EH (cell line): ENCODE measurements at regions not wholly inside any gene's neighbourhood (a gene's known extent, or its start where the extent isn't known, plus 50 kb on each side); places are given as distances from the start of the nearest gene placed in this dataset.
"Not testable (repeated sequence)": the region's sequence is repeated elsewhere in the genome, so short reads cannot be mapped to it uniquely, and the experiment has no call there.

Source experiments
- DNase-seq: peaks from one replicate; pipeline ENCODE4 v3.0.0-alpha.2; 2015; ENCODE audit warnings: low read depth

GRCh38 chr5:5741418-5741817 lies 318.9 kb downstream of the ICE1 start:
- DNase-seq = no peak

- DNase-seq = no peak
Measured at GRCh38 chr5:5739490-5739945, 317.0 kb downstream of the ICE1 start.

DNA sequence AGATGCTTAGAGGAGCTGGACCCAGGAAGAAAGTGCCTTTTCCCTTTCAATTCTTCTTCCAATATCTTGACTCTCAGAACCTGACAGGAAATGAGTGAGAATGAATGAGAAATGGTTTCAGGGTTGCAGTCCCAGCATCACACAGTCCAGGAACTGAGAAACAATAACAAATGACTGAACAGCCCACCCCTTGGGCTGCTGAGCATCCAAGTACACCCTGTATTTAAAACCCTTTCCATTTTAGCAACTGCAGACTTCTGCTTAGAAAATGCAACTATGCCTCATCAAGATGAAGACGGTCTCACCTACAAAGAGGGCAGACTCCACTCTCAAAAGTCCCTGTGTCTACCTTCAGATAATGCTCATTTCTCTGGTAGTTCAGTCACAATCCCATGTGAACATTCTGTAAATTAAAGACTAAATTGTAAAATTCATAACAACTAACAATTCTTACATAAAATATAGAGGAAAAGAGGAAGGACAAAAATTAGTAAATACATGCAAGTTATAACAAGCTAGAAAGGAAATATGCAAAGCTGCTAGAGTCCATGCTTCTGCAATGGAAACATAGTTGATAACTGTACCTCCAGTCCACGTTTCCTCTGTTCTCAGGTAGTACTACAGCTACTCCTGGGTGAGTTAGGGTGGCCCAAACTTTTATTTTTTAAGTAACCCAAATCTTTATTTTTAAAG lies 316.5 kb downstream of the ICE1 start:
- DNase-seq = no peak

DNA sequence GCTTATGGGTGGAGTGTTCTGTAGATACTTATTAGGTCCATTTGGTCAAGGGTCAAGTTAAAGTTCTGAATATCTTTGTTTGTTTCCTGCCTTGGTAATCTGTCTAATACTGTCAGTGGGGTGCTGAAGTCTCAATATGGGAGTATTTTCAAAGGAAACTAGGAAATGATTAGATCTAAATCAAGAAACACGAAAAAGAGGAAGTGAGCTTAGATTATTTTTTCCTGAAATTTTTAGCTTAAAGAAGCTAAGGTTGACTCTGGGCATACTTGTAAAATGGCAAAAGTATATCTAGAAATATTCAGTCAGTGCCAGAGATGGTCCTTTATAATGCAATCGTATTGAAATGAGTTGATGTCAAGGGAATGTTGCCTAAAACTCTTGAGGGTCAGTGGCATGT lies 313.5 kb downstream of the ICE1 start:
- DNase-seq = no peak

DNA sequence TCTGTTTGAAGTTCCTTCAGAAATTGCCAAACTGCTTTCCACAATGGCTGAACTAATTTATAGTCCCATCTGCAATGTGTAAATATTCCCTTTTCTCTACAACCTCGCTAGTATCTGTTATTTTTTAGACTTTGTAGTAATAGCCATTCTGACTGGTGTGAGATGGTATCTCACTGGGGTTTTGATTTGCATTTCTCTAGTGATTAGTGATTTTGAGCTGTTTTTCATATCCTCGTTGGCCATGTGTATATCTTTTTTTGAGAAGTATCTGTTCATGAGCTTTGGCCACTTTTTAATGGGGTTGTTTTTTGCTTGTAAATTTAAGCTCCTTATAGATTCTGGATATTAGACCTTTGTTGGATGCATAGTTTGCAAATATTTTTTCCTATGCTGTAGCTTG lies 310.6 kb downstream of the ICE1 start:
- DNase-seq = not testable (repeated sequence)

DNA sequence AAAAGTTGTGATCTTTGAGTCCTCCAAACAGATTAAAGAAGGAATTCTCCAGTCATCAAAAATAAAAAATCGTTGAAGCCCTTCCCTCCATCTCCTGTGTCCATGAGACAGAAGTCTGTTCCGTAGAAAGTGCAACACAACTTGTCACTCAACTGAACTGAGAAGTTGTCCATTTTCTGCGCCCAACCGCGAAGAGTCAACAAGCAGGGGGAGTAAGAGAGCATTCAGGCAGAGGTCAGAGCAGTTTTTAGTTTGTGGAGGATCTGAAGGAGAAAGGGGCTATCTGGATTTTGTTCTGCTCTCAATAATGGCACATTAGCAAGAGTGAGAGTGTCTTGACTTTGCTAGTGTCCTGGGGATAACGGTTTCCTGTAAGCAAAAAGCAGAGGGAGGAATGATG lies 303.9 kb downstream of the ICE1 start:
- DNase-seq = no peak

DNA sequence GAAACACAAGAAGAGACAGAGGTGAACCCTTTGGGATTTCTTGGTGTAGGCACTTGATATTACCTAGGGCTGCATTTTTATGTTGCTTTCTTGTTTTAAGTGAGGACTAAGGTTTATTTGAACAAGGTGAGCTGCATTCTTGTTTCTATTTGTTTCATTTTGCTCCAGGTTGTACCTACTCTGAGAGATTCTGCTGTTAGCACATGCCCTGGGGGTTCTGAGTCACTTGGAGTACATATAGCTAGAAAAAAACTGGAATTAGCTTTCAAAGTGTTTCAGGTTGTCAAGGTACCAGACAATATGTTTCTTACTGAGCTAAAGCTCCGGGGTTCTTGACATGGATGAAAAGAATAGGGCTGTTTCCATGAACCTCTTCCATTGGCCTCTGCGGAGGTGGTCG lies 299.4 kb downstream of the ICE1 start:
- no peak for DNase-seq

- DNase-seq = no peak
Measured at GRCh38 chr5:5719292-5719691, 296.8 kb downstream of the ICE1 start.

DNA sequence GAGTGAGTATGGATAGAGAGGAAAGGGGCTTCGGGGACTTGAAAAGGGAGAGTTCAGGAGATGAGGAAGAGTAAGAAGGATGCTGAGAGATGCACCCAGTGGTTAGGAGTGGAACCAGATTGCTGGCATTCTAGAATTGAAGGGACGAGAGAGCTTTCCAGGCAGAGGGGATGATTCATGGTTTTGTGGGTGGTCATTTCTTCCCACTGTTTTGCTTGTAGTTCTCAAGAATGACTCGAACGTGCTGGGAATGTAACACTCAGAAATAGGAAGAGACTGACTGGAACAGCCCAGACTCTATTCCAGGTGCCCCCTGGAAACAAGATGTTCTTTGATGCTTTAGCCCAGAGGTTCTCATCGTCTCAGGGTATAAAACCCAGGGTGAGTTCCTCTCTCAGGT lies 294.2 kb downstream of the ICE1 start:
- no peak for DNase-seq

DNA sequence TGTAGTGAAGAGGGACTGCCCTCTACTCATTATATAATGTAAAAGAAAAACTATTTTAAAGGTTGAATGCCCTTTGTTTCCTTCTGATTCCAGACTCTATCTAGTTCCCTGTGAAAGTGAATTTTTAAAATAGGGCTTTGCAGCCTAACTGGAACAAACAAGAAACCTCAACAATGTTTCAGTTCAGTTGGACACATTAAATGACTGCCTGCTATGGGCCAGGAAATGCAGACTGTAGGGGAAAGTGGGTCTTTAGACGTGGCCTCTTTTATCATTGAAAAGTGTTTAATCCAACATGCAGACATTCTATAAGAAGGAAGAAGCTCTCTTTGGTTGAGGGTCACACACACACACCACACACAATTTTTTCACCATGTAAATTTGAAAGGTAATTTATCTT lies 289.1 kb downstream of the ICE1 start:
- no peak for DNase-seq

GRCh38 chr5:5711112-5711511 lies 288.6 kb downstream of the ICE1 start:
- DNase-seq = no peak

- no peak for DNase-seq
Measured at GRCh38 chr5:5710471-5710870, 288.0 kb downstream of the ICE1 start.

DNA sequence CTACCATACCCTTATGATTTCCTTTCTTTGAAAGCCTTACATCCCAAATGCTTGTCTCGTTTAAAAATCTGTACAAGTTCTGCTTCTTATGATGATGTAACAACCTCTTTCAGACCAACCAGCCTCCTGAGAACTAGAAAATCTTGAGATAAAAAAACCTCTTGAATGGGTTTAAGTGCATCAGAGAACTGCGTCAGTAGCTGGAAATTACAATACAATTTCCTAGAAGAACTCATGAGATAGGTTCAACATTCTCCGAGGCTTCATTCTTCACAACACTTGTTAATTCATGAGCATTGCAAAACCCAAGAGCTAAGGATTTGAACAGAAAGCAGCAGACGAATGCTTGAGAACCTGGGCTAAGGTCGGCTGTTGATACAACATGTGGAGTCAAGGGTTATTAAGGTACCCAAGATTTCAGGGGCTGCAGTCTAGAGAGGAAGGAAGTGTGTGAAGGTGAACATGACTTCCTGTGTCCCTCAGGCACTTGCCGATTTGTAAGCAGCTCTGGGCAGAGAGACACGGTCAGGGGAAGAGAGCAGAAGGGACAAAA lies 286.0 kb downstream of the ICE1 start:
- no peak for DNase-seq

- no peak for DNase-seq
Measured at GRCh38 chr5:5705010-5705409, 282.5 kb downstream of the ICE1 start.

DNA sequence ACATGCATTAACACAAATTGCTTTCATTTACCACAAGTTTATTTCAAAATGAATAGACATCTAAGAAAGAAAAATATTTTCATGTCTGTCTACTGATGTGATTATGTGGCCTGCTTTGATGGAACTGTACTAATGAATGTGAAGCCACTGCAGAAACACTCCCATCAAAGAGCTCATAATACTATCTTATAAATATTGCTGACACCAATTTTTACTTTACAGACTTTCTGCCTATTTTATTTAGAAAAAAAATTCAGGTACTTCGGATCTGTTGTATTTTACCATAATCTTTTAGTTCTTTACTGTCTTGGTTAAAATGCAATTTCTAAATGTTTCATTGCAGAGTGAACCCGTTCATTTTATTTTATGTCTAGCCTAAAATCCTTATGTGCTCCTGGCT lies 281.9 kb downstream of the ICE1 start:
- DNase-seq = no peak

GRCh38 chr5:5702934-5703333 lies 280.5 kb downstream of the ICE1 start:
- DNase-seq = no peak

GRCh38 chr5:5700549-5700948 lies 278.1 kb downstream of the ICE1 start:
- DNase-seq = no peak

- no peak for DNase-seq
Measured at GRCh38 chr5:5699062-5699461, 276.6 kb downstream of the ICE1 start.

GRCh38 chr5:5695266-5695665 lies 272.8 kb downstream of the ICE1 start:
- no peak for DNase-seq

GRCh38 chr5:5688925-5689310 lies 266.4 kb downstream of the ICE1 start:
- DNase-seq = no peak

DNA sequence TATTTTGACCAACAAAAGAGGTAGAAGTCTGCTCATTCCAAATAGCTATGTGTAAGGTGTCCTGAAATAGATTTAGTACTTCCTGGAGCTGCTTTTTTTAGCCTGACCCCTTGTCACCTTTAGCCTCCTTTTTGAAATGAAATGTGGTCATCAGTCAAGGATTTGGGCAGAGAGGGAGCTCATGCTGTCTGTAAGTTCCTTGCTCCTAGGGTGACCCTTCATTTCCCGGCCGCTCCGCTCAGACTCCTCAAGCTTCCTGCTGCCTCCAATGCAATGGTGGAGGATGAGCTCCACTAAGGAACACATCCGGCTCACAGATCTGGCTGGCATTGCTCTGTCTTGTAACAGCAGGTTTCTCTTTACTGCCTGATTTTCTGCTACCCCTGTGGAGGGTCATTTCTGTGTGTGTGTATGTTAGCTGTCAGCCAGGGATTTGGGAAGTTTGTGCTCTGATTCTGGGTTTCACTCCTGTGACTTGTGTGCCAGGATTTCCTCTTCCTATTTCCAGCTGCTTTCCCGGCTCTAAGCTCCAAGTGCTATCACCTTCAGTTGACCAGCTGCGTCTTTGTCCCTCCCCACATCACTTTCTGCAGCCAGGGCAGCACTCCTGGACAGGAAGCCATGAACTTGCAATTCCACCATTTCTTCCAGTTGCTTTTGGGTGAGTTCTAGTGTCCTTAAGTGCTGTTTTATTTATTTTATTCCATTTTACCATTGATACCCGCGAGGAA lies 265.9 kb downstream of the ICE1 start:
- no peak for DNase-seq

DNA sequence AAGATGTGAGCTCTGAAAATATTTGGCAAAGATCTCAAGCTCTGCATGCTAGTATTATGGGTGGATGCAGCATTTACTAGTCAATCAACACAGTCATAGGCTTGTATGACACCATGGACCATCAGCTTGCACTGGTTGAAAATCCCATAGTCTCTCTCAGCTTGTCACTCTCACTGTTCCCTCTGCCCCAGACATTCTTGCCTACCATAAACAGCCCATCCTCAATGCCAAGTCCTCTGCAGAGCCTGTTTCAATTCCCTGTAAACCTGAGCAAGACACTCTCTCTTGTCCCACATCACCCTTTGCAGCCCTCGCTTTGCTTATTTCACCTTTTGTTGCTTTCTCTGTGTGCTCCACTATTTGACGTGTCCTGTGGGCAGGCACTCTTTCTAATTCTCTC lies 264.6 kb downstream of the ICE1 start:
- no peak for DNase-seq

- no peak for DNase-seq
Measured at GRCh38 chr5:5686356-5686755, 263.9 kb downstream of the ICE1 start.

GRCh38 chr5:5685737-5686136 lies 263.3 kb downstream of the ICE1 start:
- no peak for DNase-seq
